Thymus (tissue), 11 donors: ENCODE measurements at regions not wholly inside any gene's neighbourhood (a gene's known extent, or its start where the extent isn't known, plus 50 kb on each side); places are given as distances from the start of the nearest gene placed in this dataset.

Source experiments
- DNase-seq, 9 donors: peaks; one replicate each; pipeline ENCODE4 v3.0.0-alpha.2; 2013; ENCODE audit warnings: low spot score in 9 of 9, low read depth in 6 of 9, missing footprints in 1 of 9
- H3K27ac ChIP-seq, 2 donors: one replicate each; pipeline ENCODE4 v1.5.1; 2013; ENCODE audit warnings: control low read depth in 1 of 2, low read depth in 1 of 2, low read length in 1 of 2, mild to moderate bottlenecking in 1 of 2, moderate library complexity in 1 of 2
- H3K27me3 ChIP-seq, 2 donors: one replicate each; pipeline ENCODE4 v1.5.1; 2013; ENCODE audit warnings: low read length in 1 of 2; ENCODE audit not compliant: control insufficient read depth in 2 of 2, insufficient read depth in 1 of 2
- H3K36me3 ChIP-seq, 2 donors: one replicate each; pipeline ENCODE4 v1.5.1; 2013; ENCODE audit warnings: low read length in 1 of 2, mild to moderate bottlenecking in 1 of 2, moderate library complexity in 1 of 2; ENCODE audit not compliant: control insufficient read depth in 2 of 2, insufficient read depth in 2 of 2
- H3K4me1 ChIP-seq, 2 donors: one replicate each; pipeline ENCODE4 v1.5.1; 2013; ENCODE audit warnings: low read length in 2 of 2; ENCODE audit not compliant: control insufficient read depth in 2 of 2, insufficient read depth in 2 of 2
- H3K4me3 ChIP-seq, 2 donors: one replicate each; pipeline ENCODE4 v1.5.1; 2013; ENCODE audit warnings: low read length in 2 of 2, control low read depth in 1 of 2, mild to moderate bottlenecking in 1 of 2
- H3K9me3 ChIP-seq, 2 donors: one replicate each; pipeline ENCODE4 v1.5.1; 2013; ENCODE audit warnings: low read length in 1 of 2, mild to moderate bottlenecking in 1 of 2; ENCODE audit not compliant: control insufficient read depth in 2 of 2, insufficient read depth in 1 of 2
- whole genome bisulfite sequencing: extraction: QIAGEN DNeasy Blood & Tissue Kit; methylation state at CpG from one replicate; pipeline ENCODE4 v1.1.7; 2013; 5-methylcytosine and 5-hydroxymethylcytosine counted together
- donor health status: healthy.

DNA sequence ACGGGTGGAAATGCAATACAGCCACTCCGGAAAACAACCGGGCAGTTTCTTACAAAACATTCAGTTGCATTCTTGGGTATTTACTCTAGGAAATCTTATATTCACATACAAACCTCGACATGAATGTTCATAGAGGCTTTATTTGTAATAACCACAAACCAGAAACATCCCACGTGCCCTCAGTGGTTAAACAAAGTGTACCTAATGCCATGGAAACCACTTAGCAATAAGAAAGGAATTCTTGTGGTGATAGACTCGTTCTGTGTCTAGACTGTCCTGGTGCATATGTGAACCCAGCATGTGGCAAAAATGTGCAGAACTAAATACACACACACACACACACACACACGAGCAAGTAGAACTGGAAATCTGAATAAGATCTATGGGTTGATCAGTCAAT lies 1073.3 kb downstream of the TBC1D22A start:
- 51% methylated on average over 7 of the region's 7 CpGs for WGBS
- DNase-seq, result peak in 1 of 9 donors; percentile 16
- H3K4me3 ChIP-seq, result no peak overlapping the region
- H3K27ac ChIP-seq, result no peak overlapping the region
- H3K27me3 ChIP-seq, result peaks cover 7 to 18% of the 10 kb centered on the region in 2 donors
- no peaks in the 10 kb centered on the region for H3K36me3 ChIP-seq
- H3K4me1 ChIP-seq, result peaks cover 0 to 6% of the 10 kb centered on the region in 2 donors
- no peaks in the 10 kb centered on the region for H3K9me3 ChIP-seq

GRCh38 chr22:47826016-47826415 lies 1063.6 kb downstream of the TBC1D22A start:
- H3K36me3 ChIP-seq, result no peaks in the 10 kb centered on the region
- no peak overlapping the region for H3K27ac ChIP-seq
- 85% methylated on average over 6 of the region's 6 CpGs for WGBS
- H3K9me3 ChIP-seq, result peaks cover 0 to 1% of the 10 kb centered on the region in 2 donors
- H3K4me1 ChIP-seq, result no peaks in the 10 kb centered on the region
- H3K4me3 ChIP-seq, result no peak overlapping the region
- H3K27me3 ChIP-seq, result peaks cover 0 to 2% of the 10 kb centered on the region in 2 donors
- DNase-seq, result no peak

DNA sequence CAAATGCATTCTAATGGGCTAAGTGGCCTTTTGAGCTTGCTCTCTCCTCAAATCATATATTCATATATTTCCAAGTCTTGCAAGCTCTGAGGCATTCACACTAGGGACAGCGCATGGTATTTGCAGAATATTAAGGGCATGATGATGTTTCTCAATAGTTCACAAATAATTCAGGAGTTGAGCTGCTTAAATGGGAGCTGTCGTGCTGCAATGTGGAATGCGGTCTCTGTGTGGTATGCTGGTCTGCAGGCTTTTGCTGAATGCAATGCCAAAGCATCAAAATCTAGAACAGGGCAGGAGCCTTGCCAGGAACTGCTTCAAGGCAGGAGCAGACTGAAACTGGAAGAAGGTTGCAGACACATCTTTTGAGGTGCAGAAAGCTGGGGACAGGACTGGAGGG lies 1060.0 kb downstream of the TBC1D22A start:
- Histone ChIP-seq H3K27ac (no peak overlapping the region), H3K9me3 (peaks cover 1 to 6% of the 10 kb centered on the region in 2 donors), H3K27me3 (peaks cover 0 to 2% of the 10 kb centered on the region in 2 donors), H3K4me1 (no peaks in the 10 kb centered on the region), H3K4me3 (no peak overlapping the region), H3K36me3 (no peaks in the 10 kb centered on the region)
- DNase-seq, result no peak
- WGBS, result 98% methylated on average over 3 of the region's 3 CpGs

DNA sequence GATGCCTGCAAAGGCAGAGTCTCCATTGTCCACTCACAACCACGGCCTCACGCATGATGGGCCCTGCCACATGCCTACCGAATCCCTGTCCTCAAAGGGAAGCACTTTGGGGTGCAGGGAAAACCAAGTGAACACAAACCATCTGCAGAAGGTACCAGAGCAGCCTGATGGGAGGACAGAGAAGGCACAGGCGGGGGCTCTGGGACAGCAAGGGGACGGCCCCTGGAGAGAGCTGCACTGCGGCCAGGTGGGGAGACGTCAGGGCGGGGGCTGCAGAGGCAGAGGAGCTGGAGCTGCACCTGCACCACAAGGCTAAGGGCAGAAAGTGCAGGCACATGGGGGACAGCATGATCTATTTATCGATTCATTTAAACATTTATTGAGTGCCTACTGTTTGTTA lies 1056.0 kb downstream of the TBC1D22A start:
- DNase-seq, result no peak
- Histone ChIP-seq H3K4me3 (no peak overlapping the region), H3K27me3 (peaks cover 0 to 2% of the 10 kb centered on the region in 2 donors), H3K9me3 (peaks cover 1 to 7% of the 10 kb centered on the region in 2 donors), H3K36me3 (no peaks in the 10 kb centered on the region), H3K27ac (no peak overlapping the region), H3K4me1 (no peaks in the 10 kb centered on the region)
- 98% methylated on average over 9 of the region's 9 CpGs for WGBS

GRCh38 chr22:47817380-47817779 lies 1054.9 kb downstream of the TBC1D22A start:
- DNase-seq, result no peak
- H3K27me3 ChIP-seq, result no peaks in the 10 kb centered on the region
- H3K4me1 ChIP-seq, result no peaks in the 10 kb centered on the region
- no peaks in the 10 kb centered on the region for H3K36me3 ChIP-seq
- no peak overlapping the region for H3K4me3 ChIP-seq
- no peak overlapping the region for H3K27ac ChIP-seq
- peaks cover 1 to 7% of the 10 kb centered on the region in 2 donors for H3K9me3 ChIP-seq
- WGBS, result 67% methylated on average over 5 of the region's 5 CpGs

GRCh38 chr22:47816863-47817210 lies 1054.4 kb downstream of the TBC1D22A start:
- H3K4me3 ChIP-seq, result no peak overlapping the region
- 92% methylated on average over 9 of the region's 9 CpGs for WGBS
- no peaks in the 10 kb centered on the region for H3K36me3 ChIP-seq
- H3K27me3 ChIP-seq, result no peaks in the 10 kb centered on the region
- peaks cover 1 to 7% of the 10 kb centered on the region in 2 donors for H3K9me3 ChIP-seq
- no peak overlapping the region for H3K27ac ChIP-seq
- no peak for DNase-seq
- H3K4me1 ChIP-seq, result no peaks in the 10 kb centered on the region

- H3K27me3 ChIP-seq, result no peaks in the 10 kb centered on the region
- 96% methylated on average over 16 of the region's 16 CpGs for WGBS
Measured at GRCh38 chr22:47816121-47816862, 1053.8 kb downstream of the TBC1D22A start.

DNA sequence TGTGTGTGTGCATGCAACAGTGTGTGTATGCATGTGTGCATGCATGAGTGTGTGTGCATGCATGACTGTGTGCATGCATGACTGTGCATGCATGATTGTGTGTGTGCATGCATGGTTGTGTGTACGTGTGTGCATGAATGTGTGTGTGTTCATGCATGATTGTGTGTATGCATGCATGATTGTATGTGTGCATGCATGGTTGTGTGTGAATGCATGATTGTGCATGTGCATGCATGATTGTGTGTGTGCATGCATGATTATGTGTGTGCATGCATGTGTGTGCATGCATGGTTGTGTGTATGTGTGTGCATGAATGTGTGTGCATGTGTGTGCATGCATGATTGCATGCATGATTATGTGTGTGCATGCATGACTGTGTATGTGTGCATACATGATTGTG lies 1052.0 kb downstream of the TBC1D22A start:
- DNase-seq, result no peak
- Histone ChIP-seq H3K27me3 (peaks cover 2 to 7% of the 10 kb centered on the region in 2 donors), H3K36me3 (no peaks in the 10 kb centered on the region), H3K9me3 (peaks cover 0 to 7% of the 10 kb centered on the region in 2 donors), H3K4me3 (no peak overlapping the region), H3K4me1 (no peaks in the 10 kb centered on the region), H3K27ac (no peak overlapping the region)
- 93% methylated on average over 1 of the region's 1 CpG for WGBS

More at GRCh38 chr22:47816121-47816862, 1053.8 kb downstream of the TBC1D22A start:
- no peak for DNase-seq
- no peaks in the 10 kb centered on the region for H3K4me1 ChIP-seq
- H3K27ac ChIP-seq, result no peak overlapping the region
- no peak overlapping the region for H3K4me3 ChIP-seq
- peaks cover 1 to 7% of the 10 kb centered on the region in 2 donors for H3K9me3 ChIP-seq
- no peaks in the 10 kb centered on the region for H3K36me3 ChIP-seq

DNA sequence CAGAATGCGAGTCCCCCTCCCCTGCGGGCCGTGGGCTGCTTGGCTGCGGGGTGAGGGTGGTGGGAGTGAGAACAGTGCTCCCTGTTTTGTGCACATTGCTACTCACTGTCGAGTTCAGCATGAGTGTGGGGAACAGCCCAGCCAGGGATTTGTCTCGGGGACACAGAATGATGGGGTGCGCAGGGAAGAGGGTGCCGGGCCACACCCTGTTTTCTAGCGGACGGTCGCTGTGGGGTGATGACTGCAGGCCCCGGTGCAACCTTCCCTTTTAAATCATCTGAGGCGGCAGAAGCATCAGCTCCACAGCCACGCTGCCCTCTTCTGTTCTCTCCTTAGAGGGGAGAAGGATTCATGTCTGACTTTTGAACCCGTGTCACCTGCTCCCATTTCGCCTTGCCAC lies 1051.2 kb downstream of the TBC1D22A start:
- Histone ChIP-seq H3K4me3 (no peak overlapping the region), H3K27me3 (peaks cover 2 to 7% of the 10 kb centered on the region in 2 donors), H3K9me3 (peaks cover 0 to 7% of the 10 kb centered on the region in 2 donors), H3K27ac (no peak overlapping the region), H3K36me3 (no peaks in the 10 kb centered on the region), H3K4me1 (no peaks in the 10 kb centered on the region)
- WGBS, result 91% methylated on average over 16 of the region's 16 CpGs
- DNase-seq, result no peak
